HG02759 (cell line): ENCODE measurements at regions not wholly inside any gene's neighbourhood (a gene's known extent, or its start where the extent isn't known, plus 50 kb on each side); places are given as distances from the start of the nearest gene placed in this dataset.
"Not testable (repeated sequence)": the region's sequence is repeated elsewhere in the genome, so short reads cannot be mapped to it uniquely, and the experiment has no call there.

Experiments
- ATAC-seq: cut with Tn5 transposase; IDR thresholded peaks from one replicate; pipeline ENCODE4 v1.9.1; 2021; ENCODE audit warnings: mild to moderate bottlenecking, moderate library complexity; ENCODE audit not compliant: unreplicated experiment

DNA sequence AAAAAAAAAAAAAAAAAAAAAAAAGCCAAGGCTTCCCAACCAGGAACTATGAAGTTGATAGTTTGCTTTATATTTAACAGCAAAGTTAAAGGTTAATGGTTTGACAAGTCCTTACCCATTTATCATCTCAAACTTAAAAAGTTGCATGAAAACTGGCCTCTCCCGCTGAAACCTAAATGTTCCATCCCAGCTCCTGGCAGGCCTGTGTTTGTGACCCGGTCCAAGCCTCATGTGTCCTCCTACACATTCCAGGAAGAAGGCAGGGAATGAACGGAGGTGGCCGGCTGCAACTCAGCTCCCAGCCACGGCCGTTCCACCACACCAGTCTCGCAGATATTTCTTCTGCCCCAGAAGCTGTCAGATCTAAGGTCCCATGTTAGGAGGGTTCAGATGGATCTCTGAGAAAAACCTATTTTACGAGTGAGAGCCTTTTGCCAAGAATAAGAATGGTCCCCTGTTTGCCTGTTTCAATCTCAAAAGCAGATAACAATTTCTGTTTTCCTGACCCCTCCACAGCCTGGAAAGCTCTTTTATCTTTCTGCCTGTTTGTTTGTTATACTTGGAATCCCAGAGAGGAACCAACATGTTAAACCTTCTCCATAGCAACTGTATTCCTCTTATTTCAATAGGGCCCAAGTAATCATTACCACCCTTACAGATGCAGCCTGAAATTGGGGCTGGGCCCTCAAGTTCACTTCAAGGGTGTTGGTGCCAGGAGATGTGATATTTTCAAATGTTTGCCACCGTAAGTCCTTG, 56.5 kb downstream of the KCTD12 start:
- ATAC-seq: no peak

DNA sequence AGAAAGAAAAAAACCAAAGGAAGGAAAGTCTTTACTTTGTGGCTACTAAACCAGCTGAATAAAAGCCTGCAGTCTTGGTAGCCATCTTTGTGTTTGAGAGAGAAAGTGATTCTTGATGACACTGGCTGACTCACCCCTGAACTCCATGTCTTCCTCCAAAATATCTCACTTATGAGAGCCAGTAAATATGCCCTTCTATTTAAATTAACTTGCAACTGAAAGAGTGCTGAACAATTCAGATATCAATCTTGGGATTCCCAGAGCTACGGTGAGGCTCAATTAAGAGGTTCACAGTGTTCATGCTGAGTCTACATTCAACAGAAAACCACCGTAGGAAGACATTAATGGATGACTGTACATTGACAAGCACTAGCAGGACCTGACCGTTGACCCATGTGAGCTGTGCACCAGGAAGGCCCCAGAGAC, 57.9 kb downstream of the KCTD12 start:
- ATAC-seq: peak; percentile 53

- ATAC-seq: no peak
Observed at GRCh38 chr13:76826527-76826926, 59.7 kb downstream of the KCTD12 start.

DNA sequence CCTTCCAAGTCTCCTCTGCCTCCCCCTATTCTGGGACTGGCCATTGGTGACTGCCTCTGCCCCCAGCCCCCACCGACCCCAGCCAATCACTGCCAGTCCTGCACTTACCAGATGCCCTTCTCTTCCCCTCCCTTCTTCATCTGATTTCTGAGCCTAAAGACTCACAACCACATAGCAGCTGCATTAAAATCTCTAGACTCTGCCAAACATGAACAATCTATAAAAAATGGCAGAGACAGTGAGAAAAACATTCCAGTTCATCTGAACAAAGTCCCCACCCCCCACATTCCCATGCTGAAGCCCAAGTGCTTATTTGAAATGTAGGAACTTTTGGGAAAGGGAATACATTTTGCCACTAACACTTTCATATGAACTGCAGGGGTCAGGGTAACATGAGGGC, 60.8 kb downstream of the KCTD12 start:
- no peak for ATAC-seq

DNA sequence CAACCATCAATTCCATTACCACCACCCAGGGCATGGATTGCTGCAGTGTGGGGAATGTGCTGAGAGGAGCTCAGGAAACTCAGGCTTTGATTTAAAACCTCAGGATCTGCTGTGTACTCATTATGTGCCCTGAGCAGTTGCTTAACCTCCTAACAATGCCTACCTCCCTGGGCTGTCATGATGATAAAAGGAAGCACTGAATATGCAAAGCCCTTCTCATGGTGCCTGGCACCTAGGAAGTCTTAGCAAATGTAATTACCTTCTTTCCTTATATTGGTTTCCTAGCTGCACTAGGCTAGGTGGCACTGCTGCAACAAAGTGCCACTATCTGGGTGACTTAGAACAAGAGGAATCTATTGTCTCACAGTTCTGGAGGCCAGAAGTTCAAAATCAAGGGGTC, 62.2 kb downstream of the KCTD12 start:
- no peak for ATAC-seq

- peak; percentile 53 for ATAC-seq
Observed at GRCh38 chr13:76822698-76823267, 63.4 kb downstream of the KCTD12 start.

DNA sequence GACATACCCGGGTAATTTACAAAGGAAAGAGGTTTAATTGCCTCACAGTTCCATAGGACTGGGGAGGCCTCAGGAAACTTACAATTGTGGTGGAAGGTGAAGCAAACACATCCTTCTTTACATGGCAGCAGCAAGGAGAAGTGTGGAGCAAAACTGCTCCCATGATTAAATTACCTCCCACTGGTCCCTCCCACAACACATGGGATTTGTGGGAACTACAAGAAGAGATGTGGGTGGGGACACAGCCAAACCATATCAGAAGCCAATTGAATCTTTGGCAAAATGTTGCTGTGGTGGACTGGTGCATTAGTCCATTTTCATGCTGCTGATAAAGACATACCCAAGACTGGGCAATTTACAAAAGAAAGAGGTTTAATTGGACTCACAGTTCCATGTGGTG, 65.0 kb downstream of the KCTD12 start:
- not testable (repeated sequence) for ATAC-seq

GRCh38 chr13:76820759-76821158, 65.4 kb downstream of the KCTD12 start:
- no peak for ATAC-seq

DNA sequence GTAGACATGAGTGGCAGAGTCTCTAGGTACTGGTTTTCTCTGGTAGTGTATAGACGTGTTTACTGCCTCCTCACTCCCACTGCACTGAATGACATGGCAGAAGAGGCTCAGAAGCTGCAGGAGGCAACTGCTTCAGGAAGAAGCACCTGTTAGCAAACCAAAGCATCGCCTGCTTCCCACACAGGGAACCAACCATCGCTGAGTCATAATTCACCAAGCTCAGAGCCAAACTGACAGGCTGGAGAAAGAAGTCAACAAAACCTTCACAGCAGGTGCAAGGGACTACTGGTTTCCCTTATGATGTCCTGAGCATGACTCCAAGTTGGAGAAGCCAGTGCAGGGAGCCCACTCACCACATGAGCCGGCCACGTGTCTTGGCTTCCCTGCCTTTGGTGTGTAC, 69.8 kb downstream of the KCTD12 start:
- ATAC-seq: no peak

GRCh38 chr13:76815344-76815743, 70.9 kb downstream of the KCTD12 start:
- no peak for ATAC-seq

GRCh38 chr13:76813891-76814290, 72.3 kb downstream of the KCTD12 start:
- no peak for ATAC-seq

DNA sequence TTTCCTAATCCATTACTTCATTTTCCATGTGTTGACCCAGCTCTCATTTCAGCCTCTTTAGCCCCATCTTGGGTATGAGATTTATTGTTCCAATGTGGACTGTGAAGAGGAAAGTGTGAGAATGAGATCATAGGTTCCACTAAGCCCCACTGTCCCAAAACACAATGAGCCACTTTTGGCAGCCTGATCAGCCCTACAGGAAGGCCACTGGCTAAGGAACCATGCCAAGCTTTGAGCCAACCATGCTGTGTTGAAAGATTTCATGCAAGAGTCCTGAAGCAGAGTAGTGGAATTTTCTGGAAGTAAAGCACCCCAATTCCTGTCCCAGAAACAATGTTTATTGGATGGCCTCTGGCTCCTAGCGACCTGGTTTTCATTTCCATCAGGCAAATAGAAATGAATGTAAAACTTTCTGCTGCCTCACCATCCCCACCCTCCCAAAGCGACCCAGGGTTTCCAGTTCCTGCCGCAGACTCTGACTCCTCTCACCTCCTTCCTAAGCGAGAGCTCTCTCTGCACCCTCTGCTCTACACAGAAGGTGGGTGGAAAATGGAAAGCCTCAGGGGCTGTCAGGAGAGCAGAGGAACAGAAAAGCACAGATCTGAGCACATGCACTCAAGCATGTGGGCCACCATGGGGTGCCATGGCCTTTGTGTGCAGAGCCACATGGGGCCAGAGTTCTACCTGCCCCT, 73.1 kb downstream of the KCTD12 start:
- no peak for ATAC-seq

GRCh38 chr13:76812206-76812897, 73.9 kb downstream of the KCTD12 start:
- ATAC-seq: no peak

DNA sequence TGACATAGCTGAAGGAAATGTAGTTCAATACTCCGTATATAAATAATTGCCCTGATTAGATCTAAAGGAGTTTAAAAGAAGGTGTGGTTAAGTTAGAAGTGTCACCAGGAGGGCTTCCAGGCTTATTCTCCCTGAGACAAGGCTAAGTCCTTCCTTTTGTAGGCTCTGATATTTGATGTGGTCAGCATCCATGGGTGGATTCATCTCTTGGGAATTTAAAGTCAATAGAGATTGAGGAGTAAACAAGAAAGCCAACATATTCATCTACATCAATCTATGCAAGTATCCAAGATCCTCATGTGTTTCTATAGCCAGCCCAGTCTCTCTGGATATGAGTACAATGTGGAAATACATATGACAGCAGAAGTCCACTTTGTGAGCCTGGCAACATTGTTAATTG, 76.8 kb downstream of the KCTD12 start:
- ATAC-seq: no peak

DNA sequence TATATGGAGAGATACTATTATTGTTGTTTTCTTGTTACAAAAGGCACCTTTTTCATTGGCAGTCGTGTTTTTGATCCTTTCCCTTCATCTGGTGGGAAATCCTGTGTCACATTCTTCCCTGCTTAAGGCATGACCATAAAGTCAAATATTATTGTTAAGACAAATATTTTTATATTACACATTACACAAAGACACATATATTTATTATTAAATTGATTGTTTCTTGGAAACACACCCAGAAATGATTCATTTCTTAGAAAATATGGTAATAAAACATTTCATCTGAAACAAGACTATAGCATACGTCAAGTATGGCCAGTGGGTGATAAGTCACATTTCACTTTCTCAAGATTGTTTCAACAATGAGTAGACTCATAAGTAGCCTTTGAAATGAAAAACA, 77.3 kb downstream of the KCTD12 start:
- ATAC-seq: no peak

- no peak for ATAC-seq
Observed at GRCh38 chr13:76804801-76805200, 81.4 kb downstream of the KCTD12 start.

GRCh38 chr13:76803831-76804230, 82.4 kb downstream of the KCTD12 start:
- ATAC-seq: no peak

DNA sequence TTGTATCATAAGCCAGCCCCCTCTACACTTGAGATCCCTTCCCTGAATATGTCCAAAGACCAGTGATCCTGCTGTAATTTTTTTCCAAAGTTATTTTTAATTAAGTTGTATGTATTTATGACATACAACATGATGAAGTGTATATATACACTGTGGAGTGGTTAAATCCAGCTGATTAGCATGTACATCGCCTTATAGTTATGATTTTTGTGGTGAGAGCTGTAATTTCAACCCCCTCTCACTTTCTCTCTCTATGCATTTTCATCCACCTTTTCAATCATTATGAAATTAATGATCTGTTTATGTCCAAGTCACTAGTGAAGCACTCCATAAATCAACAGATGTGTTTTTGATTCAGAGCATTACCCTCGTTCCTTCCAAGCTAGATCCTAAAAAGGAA, 85.3 kb downstream of the KCTD12 start:
- no peak for ATAC-seq

GRCh38 chr13:76799696-76800095, 86.5 kb downstream of the KCTD12 start:
- ATAC-seq: no peak

- ATAC-seq: no peak
Observed at GRCh38 chr13:76798037-76798436, 88.2 kb downstream of the KCTD12 start.

- ATAC-seq: no peak
Observed at GRCh38 chr13:76797361-76797760, 88.8 kb downstream of the KCTD12 start.

- ATAC-seq: no peak
Observed at GRCh38 chr13:76796851-76797250, 89.4 kb downstream of the KCTD12 start.
